HepG2 (cell line): ENCODE measurements at regions not wholly inside any gene's neighbourhood (a gene's known extent, or its start where the extent isn't known, plus 50 kb on each side); places are given as distances from the start of the nearest gene placed in this dataset.

Experiments used
- ATAC-seq: fragments of 200-7000 bp; cut with Tn5 transposase; 3 replicates; pipeline ENCODE4 v1.9.1; 2020; ENCODE audit warnings: mild to moderate bottlenecking, moderate library complexity
- BruUV-seq: library from RNA; stranded (reverse); fragments of 400-500 nt; replicated peaks from 2 replicates; lab custom pipeline; 2021; lab: Mats Ljungman, UMichigan
- CTCF ChIA-PET: fragments of 300-600 bp; formaldehyde crosslinking; extraction: SDS; loops from one replicate; lab custom pipeline; 2021; ENCODE audit warnings: low total read pairs, inconsistent platforms, low intra/inter-chr PET ratio; lab: Yijun Ruan, JAX
- POLR2A ChIA-PET: fragments of 350-600 bp; sonication (Branson Sonifier 250); formaldehyde crosslinking; loops from one replicate; lab custom pipeline; 2020; ENCODE audit warnings: antibody characterized with exemption, inconsistent platforms; lab: Yijun Ruan, JAX
- DNase-seq: peaks from one replicate; pipeline ENCODE4 v3.0.0-alpha.2; 2015; ENCODE audit warnings: low spot score
- FAIRE-seq: peaks from 3 replicates; lab custom pipeline; 2011; peaks lifted over from hg19 to GRCh38; lab: Jason Lieb, UNC
- H2AFZ ChIP-seq: one replicate; pipeline ENCODE4 v1.6.1; 2011; ENCODE audit warnings: low read length, inconsistent platforms
- H3K27ac ChIP-seq: fragments of 300-600 bp; 3 replicates; pipeline ENCODE4 v1.8.0; 2011; ENCODE audit warnings: mixed run types, mild to moderate bottlenecking, mixed read lengths, low read length, inconsistent platforms; ENCODE audit not compliant: insufficient read depth; ENCODE audit errors: extremely low read length
- H3K27me3 ChIP-seq, 2 experiments: fragments of 200-600 bp in 1 of 2; 2 replicates in 1 of 2; 3 replicates in 1 of 2; pipeline versions ENCODE4 v1.6.0 to v1.8.0; 2011; ENCODE audit warnings: low read length in 2 of 2, mild to moderate bottlenecking in 2 of 2, moderate library complexity in 2 of 2, inconsistent platforms in 1 of 2; ENCODE audit not compliant: insufficient read depth in 2 of 2, control insufficient read depth in 1 of 2
- H3K36me3 ChIP-seq, 2 experiments: fragments of 200-600 bp in 1 of 2; replicated peaks in 1 of 2; 2 replicates in 1 of 2; 3 replicates in 1 of 2; pipeline versions ENCODE4 v1.5.1 to v1.8.0; 2011; ENCODE audit warnings: low read length in 2 of 2, inconsistent platforms in 1 of 2; ENCODE audit not compliant: insufficient read depth in 2 of 2, control insufficient read depth in 1 of 2
- H3K4me1 ChIP-seq: 2 replicates; pipeline ENCODE4 v1.5.1; 2012; ENCODE audit warnings: low read length, inconsistent platforms; ENCODE audit not compliant: insufficient read depth
- H3K4me2 ChIP-seq: 2 replicates; pipeline ENCODE4 v1.6.0; 2011; ENCODE audit warnings: low read depth, low read length, inconsistent platforms
- H3K4me3 ChIP-seq, 3 experiments: fragments of 200-600 bp in 1 of 3; sonication (generic), shearing (Covaris generic) in 1 of 3; replicated peaks in 1 of 3; 2 replicates each; pipeline ENCODE4 v1.5.1; 2011 to 2016; ENCODE audit warnings: low read length in 3 of 3, inconsistent platforms in 2 of 3, low read depth in 2 of 3, mild to moderate bottlenecking in 2 of 3, control low read depth in 1 of 3, mixed read lengths in 1 of 3; ENCODE audit not compliant: insufficient read depth in 1 of 3
- H3K79me2 ChIP-seq: one replicate; pipeline ENCODE4 v1.6.1; 2011; ENCODE audit warnings: low read length, inconsistent platforms; ENCODE audit not compliant: insufficient read depth
- H3K9ac ChIP-seq: 2 replicates; pipeline ENCODE4 v1.6.0; 2011; ENCODE audit warnings: mild to moderate bottlenecking, low read depth, low read length, inconsistent platforms; ENCODE audit not compliant: insufficient read depth
- H3K9me3 ChIP-seq: 2 replicates; pipeline ENCODE4 v1.5.1; 2012; ENCODE audit warnings: mild to moderate bottlenecking, low read length
- H4K20me1 ChIP-seq: 2 replicates; pipeline ENCODE4 v1.6.0; 2011; ENCODE audit warnings: inconsistent platforms, mild to moderate bottlenecking, low read length, moderate library complexity; ENCODE audit not compliant: insufficient read depth
- ARHGAP35 ChIP-seq: sonication (generic); formaldehyde crosslinking; IDR thresholded peaks from 2 replicates; pipeline ENCODE4 v1.9.0; 2022; ENCODE audit warnings: mild to moderate bottlenecking, inconsistent platforms, moderate library complexity, missing genetic modification reagents, borderline replicate concordance
- GATA4 ChIP-seq: sonication (generic); IDR thresholded peaks from 2 replicates; pipeline ENCODE4 v1.6.1; 2016; ENCODE audit warnings: antibody characterized with exemption, low read depth, borderline replicate concordance
- KAT2B ChIP-seq: fragments of 150-350 bp; IDR thresholded peaks from 2 replicates; pipeline ENCODE4 v1.6.1; 2014; ENCODE audit warnings: low read depth, low read length, borderline replicate concordance
- KLF12 ChIP-seq: sonication (generic); formaldehyde crosslinking; IDR thresholded peaks from 2 replicates; pipeline ENCODE4 v1.4.0; 2020; ENCODE audit warnings: missing genetic modification reagents, borderline replicate concordance
- POLR2G ChIP-seq: fragments of 200-400 bp; formaldehyde crosslinking; IDR thresholded peaks from 2 replicates; pipeline ENCODE4 v1.6.1; 2018; ENCODE audit warnings: mild to moderate bottlenecking, low read depth, low read length, moderate library complexity
- TAF1 ChIP-seq: sonication (generic); formaldehyde crosslinking; IDR thresholded peaks from 2 replicates; pipeline ENCODE4 v1.4.0; 2020; ENCODE audit warnings: missing genetic modification reagents
- ZNF256 ChIP-seq: sonication (generic); formaldehyde crosslinking; conservative IDR thresholded peaks from 2 replicates; pipeline ENCODE4 v1.4.0; 2020; ENCODE audit warnings: missing genetic modification reagents
- ZNF597 ChIP-seq: sonication (generic); formaldehyde crosslinking; IDR thresholded peaks from 2 replicates; pipeline ENCODE4 v1.5.0; 2020; ENCODE audit warnings: missing genetic modification reagents
- WGBS: methylation state at CpG from one replicate; pipeline ENCODE4 v1.1.6; 2017; ENCODE audit warnings: low lambda C conversion rate; 5-methylcytosine and 5-hydroxymethylcytosine counted together
- in situ Hi-C: cut with HindIII; loops from 2 replicates; pipeline ENCODE4 v1.10.0; 2017; ENCODE audit warnings: low pct_unique_long_range_greater_than_20kb; ENCODE audit not compliant: extremely low pct_ligation_motif_present
- intact Hi-C: fragments of 100-400 bp; cut with micrococcal nuclease; formaldehyde crosslinking; loops from one replicate; pipeline ENCODE4 v1.10.0; 2022; ENCODE audit not compliant: unreplicated experiment
- TF ChIP-seq, protein P1 (sequence below): sonication (generic); formaldehyde crosslinking; IDR thresholded peaks from 2 replicates; pipeline ENCODE4 v1.5.0; 2020; ENCODE audit warnings: missing genetic modification reagents
- TF ChIP-seq, protein P2 (sequence below): IDR thresholded peaks from 2 replicates; pipeline ENCODE4 v1.6.1; 2016; ENCODE audit warnings: control low read depth

DNA sequence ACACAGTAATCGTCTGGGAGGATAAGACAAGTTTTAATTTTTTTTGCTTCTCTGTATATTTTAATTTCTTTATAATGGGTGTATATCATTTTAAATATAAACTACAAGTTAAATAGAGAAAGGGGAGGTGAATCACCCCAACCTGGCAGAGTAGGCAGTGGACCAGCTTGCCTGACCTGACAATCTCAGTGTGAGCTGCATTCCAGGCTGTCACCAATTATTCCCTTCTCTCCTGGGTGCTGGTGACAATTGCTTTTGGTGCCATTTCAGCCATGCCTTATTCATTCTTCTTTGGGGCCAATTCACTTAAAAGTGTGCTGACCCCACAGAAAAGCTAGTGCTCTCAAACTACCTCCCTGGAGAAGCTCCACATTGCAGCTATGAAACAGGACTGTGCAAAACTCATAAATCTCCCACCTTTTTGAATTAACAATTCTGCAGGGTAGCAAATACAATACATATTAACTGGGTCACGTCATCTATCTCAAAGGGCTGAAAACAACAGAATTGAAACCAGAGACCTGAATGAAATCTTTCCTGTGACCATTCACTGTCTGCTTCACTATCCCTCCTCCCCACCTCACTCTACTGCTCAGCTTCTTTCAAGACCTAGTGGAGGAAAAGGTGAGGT is 359.0 kb downstream of the HS3ST1 start:
- H4K20me1 ChIP-seq: no peaks in the 10 kb centered on the region
- BruUV-seq: no TSS peak
- no peak for DNase-seq
- H3K9ac ChIP-seq: no peak overlapping the region
- in situ Hi-C loops: no loop called here
- no peak overlapping the region for H3K4me3 ChIP-seq
- no peak overlapping the region for H3K4me2 ChIP-seq
- no peaks in the 10 kb centered on the region for H3K79me2 ChIP-seq
- CTCF ChIA-PET: no interaction called here
- no peaks in the 10 kb centered on the region for H3K36me3 ChIP-seq
- no peak for ATAC-seq
- no peaks in the 10 kb centered on the region for H3K27me3 ChIP-seq
- no peaks in the 10 kb centered on the region for H3K4me1 ChIP-seq
- TF ChIP-seq, protein P1, sequence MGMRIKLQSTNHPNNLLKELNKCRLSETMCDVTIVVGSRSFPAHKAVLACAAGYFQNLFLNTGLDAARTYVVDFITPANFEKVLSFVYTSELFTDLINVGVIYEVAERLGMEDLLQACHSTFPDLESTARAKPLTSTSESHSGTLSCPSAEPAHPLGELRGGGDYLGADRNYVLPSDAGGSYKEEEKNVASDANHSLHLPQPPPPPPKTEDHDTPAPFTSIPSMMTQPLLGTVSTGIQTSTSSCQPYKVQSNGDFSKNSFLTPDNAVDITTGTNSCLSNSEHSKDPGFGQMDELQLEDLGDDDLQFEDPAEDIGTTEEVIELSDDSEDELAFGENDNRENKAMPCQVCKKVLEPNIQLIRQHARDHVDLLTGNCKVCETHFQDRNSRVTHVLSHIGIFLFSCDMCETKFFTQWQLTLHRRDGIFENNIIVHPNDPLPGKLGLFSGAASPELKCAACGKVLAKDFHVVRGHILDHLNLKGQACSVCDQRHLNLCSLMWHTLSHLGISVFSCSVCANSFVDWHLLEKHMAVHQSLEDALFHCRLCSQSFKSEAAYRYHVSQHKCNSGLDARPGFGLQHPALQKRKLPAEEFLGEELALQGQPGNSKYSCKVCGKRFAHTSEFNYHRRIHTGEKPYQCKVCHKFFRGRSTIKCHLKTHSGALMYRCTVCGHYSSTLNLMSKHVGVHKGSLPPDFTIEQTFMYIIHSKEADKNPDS (CRISPR knock-in tag): no peak
- TF ChIP-seq, protein P2, sequence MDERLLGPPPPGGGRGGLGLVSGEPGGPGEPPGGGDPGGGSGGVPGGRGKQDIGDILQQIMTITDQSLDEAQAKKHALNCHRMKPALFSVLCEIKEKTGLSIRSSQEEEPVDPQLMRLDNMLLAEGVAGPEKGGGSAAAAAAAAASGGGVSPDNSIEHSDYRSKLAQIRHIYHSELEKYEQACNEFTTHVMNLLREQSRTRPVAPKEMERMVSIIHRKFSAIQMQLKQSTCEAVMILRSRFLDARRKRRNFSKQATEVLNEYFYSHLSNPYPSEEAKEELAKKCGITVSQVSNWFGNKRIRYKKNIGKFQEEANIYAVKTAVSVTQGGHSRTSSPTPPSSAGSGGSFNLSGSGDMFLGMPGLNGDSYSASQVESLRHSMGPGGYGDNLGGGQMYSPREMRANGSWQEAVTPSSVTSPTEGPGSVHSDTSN: no peak
- TF ChIP-seq KLF12: no peak
- no peak for TF ChIP-seq KAT2B
- TF ChIP-seq POLR2G: no peak
- TF ChIP-seq ZNF597 (CRISPR knock-in tag): no peak
- TF ChIP-seq GATA4: no peak
- TF ChIP-seq ARHGAP35: no peak
- TF ChIP-seq TAF1: no peak
- no peak for TF ChIP-seq ZNF256 (CRISPR knock-in tag)
- H3K27ac ChIP-seq: no peak overlapping the region
- intact Hi-C loops: no loop called here
- POLR2A ChIA-PET: no interaction called here
- 10% methylated on average over 2 of the region's 2 CpGs for WGBS
- no peak for FAIRE-seq
- no peak overlapping the region for H2AFZ ChIP-seq
- no peaks in the 10 kb centered on the region; the same call in 1 of the 2 replicates for H3K9me3 ChIP-seq
